Activated CD4-positive, alpha-beta T cell treated with anti-CD3 and anti-CD28 coated beads, Interleukin-2, Interleukin-4, amounts not matched to agents 100 ng/mL and 50 ng/mL, durations not matched to agents 16 hours and 8 hours (primary cell): ENCODE measurements at regions not wholly inside any gene's neighbourhood (a gene's known extent, or its start where the extent isn't known, plus 50 kb on each side); places are given as distances from the start of the nearest gene placed in this dataset.

Source experiments
- DNase-seq: peaks from one replicate; pipeline ENCODE4 v3.0.0-alpha.2; 2020; ENCODE audit warnings: low spot score

DNA sequence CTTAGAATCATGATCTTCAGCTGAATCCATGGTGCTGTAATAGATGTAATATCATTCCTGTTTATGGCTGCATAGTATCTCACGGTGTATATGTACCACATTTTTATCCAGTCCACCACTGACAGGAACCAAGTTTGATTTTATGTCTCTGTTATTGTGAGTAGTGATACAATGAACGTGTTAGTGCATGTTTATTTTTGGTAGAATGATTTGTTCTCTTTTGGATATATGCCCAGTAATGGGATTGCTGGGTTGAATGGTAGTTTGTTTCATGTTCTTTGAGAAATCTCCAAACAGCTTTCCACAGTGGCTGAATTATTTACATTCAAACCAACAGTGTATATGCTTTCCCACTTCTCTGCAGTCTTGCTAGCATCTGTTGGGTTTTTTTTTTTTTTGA is 175.1 kb upstream of the CDH10 start:
- no peak for DNase-seq

DNA sequence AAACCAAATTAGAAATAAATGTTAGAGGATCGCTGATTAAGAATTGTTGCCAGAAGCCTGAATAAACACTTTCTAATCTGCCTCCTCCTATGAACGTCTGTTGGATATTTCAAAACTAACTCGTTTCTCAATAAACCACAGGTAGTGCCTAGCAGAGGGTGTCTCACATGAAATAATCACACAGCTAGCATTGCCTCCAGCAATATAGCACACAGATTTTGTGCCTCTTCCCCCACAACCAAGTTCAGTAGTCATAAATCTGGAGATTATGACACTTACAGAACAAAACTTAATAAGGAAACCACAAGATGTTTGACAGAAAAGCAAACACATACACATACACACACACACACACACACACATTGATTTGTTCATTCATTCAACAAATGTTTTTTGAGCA is 173.2 kb upstream of the CDH10 start:
- DNase-seq, result no peak

DNA sequence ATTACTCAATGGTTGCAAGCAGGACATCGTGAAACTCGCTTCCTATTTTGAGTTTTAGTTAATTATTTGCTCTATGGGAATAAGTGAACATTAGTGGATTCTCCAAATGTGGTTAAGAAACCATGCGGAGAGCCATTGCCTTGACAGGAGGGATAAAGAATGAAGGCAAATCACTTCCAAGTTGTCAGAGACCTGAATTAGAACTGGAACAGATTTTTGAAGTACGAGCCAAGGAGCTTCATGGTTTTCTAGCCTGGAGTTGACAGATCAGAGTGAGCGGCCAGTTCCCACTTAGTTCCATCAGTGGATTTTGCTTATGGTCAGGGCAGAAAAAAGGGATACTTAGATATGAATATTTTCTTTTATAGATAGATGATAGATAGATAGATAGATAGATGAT is 171.4 kb upstream of the CDH10 start:
- DNase-seq, result no peak

DNA sequence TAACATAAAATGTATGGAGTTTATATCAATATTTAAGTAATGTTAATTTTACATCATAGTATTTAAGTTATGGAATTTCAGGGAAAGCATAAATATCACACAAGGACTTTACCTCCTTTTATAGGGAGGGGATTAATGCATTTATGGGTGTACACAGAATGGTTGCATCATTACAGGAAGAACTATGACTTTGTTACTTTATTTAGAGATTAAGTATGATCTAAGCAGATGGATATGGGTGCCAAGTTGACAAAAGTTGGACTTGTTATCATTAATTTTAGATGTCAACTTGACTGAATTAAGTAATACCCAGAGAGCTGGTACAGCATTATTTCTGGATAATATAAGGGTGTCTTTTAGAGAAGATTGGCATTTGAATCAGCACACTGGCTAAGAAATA is 160.5 kb upstream of the CDH10 start:
- no peak for DNase-seq

DNA sequence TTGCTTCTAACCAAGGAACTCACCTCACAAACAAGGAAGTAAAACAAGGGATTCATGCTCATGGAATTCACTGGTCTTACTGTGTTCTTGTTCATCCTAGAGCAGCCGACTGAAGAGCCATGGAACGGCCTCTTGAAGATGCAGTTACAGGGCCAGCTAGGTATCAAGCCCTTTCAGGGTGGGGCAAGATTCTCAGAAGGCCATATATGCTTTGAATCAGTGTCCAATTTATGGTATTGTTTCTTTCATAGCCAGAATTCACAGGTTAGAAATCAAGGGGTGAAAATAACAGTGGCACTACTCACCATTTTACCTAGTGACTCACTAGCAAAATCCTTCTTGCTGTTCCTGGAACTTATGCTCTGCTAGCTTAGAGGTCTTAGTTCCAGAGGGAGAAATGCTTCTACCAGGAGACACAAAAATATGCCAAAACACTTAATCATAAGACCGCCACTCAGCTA is 159.5 kb upstream of the CDH10 start:
- DNase-seq, result no peak

DNA sequence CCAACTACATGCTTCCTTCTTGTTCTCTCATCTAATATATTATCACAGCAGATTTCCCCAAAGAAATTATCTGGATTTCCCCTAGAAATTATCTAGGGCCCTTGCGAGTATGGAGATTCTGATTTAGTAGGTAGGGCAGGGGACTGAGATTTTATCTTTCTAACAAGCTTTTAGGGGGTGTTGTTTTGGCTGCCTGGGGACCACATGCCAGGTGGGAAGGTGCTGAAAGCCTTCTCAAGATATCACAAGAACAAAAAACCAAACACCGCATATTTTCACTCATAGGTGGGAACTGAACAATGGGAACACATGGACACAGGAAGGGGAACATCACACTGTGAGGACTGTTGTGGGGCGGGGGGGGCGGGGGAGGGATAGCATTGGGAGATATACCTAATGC is 146.5 kb upstream of the CDH10 start:
- no peak for DNase-seq

DNA sequence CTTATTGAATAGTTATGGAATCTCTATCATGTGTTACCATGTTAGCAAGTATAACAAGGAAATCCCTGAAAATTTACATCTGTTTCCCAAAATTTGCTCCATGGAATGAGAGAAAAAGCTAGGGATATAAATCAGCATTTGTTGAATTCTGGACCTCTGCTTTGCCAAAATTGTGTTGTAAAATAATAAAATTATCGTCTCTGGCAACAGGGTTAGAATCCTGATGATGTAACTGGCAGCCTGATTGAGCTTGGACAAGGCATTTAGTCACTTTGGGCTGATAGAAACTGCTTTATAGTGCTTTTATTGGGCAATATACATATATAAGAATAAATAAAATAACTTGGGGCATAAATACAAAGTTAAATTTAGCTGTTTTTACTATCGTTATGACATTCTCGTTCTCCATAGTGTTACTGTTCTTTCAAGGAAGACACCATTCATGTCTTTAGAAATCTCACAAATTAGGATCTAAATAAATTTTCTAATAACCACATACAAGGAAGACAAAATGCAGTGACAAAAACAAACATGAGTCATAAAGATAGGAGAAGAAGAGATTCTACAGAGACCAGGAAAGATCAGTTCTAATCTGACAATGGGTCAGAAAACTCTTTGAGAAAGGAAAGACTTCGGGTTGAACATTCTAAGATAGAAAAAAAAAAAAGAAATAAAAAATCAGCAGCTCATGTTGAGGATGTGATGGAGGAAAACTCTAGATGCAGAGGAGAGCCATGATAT is 145.0 kb upstream of the CDH10 start:
- no peak for DNase-seq

DNA sequence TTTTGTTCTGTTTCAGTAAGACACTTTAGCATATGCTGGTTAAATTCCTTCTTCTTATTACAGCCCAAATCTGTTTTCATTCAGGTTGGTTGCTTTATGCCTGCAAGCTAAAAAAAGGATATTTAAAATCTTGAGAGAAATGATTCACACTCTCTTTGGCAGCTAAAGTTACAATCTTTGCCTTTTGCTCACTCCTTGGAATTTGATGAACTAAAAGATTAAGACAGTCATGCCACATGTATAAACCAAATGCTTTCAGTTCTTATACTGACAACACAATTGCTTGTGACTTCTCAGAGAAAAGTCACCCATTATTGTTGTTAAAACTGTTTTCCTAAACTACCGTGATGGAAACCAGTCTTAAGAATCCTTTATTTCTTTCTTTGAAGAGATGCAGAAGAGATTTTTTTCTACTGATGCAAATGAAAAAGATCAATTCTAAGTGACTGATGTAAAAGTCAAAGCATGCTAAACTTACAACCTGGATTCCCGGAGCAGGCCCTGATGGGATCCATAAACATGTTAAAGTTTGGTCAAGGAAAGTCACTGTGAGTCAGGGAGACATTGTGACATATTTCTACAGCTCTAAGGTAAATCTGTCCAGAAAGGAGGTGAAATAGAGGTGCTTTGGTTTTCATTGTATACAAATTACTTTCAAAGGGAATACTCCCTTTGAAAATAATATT is 144.2 kb upstream of the CDH10 start:
- no peak for DNase-seq

DNA sequence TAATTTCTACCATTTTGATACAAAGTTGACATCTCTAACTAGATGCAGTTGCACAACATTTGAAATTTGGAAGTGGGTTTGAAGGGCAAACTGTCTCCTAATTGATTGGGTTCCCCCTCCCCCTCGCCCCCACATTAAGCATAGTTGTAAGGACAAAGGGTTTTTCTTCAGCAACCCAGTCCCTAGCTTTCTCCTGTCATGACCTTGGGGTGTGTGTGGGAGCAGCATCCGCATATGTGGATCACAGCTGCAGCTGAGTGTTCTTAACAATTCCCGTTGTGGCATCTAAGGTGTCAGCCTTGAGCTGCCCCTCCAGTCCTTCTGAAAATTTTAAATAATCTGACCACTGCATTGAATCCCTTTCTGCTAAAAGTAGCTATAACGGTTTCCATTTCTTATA is 141.3 kb upstream of the CDH10 start:
- DNase-seq, result no peak

DNA sequence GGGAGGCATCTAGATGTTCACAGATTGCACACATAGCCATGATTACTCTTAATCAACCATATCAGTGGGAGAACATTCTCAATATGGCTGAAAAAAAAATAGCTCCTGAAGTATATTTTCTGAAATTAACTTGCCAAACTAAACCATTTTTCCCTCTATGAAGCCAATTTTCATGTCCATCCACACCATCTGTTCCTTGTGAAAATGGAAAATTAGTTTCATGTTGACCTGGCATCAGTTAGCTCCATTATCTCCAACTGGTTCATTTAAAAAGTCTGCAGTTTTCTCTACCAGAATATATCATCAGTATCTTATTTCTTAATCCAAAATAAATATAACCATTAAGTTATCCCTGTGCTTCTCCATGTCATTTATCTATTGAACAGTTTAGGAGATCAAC is 138.8 kb upstream of the CDH10 start:
- no peak for DNase-seq

DNA sequence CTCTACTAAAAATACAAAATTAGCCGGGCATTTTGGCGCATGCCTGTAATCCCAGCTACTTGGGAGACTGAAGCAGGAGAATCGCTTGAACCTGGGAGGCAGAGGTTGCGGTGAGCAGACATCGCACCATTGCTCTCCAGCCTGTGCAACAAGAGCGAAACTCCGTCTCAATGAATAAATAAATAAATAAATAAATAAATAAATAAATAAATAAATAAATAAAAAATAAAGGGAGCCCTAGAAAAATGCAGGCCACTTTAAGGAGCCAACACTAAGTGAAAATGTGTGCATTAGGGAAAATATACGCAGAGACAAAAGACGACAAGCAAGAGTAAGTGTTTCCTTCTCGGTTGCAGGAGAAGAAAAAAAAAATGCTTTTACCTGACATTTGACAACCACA is 132.6 kb upstream of the CDH10 start:
- no peak for DNase-seq

DNA sequence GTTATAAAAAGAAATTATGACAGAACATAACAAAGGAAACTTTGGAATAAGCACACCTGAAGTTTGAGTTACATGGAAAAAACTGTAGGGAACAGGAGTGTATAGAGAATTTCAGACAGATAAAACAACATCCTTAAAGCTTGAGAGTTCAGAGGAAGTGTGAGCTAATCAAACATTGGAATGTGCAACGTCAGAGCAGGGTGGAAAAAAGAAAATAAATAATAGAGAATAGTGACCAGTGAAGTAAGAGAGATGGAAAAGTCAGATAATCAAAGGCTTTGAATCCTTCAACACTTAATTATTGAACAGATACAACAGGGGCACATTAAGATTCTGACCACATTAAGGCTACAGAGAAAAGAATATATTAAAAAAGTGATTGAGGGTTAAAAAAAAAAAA is 128.5 kb upstream of the CDH10 start:
- no peak for DNase-seq

DNA sequence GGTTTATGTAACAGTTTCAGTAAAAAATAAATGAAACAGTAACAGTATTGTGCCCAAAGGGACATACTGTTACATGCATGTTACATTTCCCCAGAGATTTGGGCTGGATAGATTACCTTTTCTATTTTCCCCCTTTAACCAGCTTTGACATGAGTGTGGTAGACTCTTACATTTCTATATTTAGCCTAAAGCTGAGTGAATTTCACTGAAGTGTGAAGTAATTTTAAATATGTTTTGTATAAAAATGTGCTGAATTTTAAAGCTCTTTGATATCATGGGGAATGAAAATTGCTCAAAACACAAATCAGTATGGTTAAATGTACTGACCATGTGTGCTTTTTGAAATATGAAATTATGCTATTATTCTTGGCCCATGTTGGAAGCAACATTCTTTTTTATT is 122.3 kb upstream of the CDH10 start:
- DNase-seq, result no peak

DNA sequence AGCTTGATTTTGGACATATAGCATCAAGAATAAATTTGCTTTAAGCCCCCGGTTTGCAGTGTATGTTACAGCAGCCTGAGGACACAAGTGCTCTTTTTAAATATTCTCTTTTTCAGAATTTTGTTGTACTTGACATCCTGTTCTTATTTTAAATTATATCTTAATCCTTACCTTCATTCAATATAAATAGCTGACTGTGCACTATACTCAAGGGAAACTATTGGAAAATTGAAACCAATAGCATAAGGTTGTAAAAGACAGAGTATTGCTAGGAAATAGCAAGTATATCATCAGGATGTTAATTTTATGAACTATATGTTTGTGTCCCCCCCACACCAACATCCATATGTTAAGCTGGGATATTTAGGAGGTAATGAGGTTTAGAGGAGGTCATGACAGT is 120.4 kb upstream of the CDH10 start:
- DNase-seq, result no peak

DNA sequence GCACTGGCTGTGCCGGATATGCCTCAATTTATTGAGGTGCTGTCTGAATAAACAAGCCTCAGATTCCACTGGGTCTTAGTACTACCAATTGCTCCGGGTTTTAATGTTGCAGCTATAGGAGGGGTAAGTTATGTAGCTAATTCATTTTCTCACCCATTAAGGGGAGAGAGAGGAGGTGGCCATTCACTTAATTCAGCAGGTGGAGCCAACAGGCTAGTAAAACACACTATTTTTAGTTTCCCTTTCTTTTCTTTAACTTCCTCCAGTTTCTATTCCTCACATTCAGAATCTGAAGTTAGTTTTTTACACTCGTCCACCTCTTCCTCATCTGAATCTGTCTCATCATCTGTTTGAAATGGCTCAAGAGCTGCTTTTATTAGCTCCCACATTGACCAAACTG is 105.6 kb upstream of the CDH10 start:
- no peak for DNase-seq

DNA sequence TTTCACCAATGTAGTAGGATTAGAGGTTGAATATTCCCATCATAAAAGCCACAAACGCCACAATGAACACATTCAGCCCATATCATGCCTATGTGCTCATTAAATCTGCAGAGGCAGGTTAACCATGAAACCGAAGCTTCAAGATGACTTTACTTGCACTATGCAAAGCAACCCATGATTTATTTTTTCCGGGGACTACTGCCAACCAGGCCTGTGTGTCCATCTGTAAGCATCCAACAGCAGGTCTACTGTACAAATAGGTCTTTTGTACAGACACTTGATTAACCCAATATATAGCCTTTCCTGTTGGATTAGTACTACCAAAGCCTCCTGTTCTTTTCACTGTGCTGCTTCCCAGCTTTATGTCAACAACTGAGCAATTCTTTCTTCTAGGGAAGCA is 104.9 kb upstream of the CDH10 start:
- DNase-seq, result no peak

DNA sequence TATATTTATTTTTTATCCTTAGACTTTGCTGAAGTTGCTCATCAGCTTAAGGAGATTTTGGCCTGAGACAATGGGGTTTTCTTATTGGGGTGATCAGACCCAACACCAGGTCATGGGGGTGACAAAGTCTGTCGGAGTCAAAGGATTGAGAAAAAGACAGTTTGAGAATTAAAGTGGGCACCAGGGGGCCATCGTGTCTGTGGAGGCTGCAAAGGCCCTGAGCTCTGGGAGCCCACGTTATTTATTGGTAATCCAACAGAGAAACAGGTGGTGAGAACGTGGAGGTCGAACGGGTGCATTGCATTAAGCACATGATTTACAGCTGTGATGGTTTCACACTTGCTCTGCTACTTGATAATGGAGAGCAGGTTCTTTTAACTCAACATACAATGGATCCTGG is 102.5 kb upstream of the CDH10 start:
- no peak for DNase-seq

DNA sequence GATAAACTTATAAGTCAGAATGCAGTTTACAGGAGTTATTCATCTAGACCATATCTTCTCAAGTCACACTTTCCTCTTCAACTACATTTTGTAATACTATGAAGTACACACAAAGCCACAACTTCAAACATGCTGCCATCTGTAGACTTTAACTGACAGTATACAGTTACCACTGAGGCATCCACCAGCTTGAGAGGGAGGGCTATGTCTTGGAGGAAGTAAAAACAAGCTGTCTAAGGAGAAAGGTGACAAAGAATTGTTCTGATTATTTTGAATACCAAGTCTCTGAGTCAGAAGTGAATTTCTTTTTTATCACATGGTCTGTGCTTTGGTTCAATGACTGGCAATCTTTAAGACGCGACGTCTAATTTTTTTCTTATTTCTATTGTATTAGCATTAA is 97.6 kb upstream of the CDH10 start:
- DNase-seq, result no peak

DNA sequence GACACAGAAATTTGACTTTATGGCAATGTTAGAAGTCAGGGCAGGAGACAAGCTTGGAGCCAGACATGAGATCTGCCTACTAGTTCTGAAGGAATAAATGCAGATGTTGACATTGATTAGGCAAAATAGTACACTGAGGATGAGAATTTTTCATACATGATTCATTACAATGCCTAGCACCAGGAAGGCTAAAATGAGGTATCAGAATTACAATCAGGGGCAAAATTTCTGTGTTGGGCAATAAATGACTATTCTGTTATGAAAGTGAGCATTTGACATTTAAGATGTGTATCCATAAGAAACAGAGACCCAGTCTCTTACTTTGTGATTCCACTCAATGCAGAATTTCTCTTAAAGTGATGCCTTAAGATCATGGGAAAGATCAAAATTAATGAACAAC is 92.4 kb upstream of the CDH10 start:
- DNase-seq, result no peak

DNA sequence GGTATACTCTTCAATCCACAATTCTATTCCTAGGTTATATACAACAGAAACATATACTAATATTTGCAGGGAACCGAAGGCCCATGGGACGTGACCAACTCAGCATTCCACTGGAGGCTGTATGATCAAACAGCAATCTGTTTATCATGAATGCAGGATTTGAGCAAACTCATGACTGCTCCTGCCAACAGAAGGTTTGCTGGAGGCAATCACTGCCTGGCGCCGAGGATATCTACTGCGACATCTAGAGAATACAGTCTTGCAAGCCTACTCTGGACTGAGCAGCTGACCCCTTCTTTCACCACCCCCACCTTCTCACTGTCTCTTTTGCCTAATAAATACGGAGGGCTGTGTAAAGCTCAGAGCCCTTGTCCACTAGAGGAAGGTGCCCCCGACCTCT is 90.5 kb upstream of the CDH10 start:
- DNase-seq, result no peak

DNA sequence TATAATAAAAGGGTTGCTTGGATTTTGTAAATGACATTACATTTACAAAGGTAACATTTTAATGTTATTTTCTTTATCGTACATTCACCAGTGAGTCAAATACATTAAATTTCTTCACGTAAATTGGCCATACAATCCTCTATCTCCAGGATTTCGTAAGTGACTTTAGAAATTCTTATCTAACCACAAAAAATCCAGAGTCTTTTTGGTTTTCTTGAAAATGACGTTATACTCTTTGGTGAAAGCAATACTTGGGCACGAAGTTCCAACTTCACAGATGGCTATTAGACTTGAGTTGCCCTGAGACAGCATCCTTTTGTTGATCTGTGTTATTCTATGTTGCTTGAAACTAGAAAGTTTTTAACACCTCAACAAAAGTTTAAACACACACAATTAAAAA is 87.4 kb upstream of the CDH10 start:
- DNase-seq, result no peak

DNA sequence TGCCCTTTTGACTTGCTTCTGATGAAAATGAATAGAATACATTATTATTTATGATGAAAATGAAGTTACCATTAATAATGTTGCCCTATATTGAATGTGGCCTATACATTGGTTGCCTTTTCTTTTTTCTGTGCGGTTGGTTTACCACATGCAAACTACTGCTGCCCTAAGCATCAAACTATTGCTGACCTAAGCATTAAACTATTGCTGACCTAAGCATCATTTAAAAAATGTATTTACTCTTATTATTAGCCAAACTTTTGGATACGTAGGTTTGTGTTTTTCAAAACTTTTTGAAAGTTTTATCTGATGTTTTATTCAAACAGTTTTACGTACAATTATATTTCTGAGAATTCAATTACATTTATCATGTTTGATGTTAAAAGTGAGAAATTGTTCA is 76.0 kb upstream of the CDH10 start:
- no peak for DNase-seq

DNA sequence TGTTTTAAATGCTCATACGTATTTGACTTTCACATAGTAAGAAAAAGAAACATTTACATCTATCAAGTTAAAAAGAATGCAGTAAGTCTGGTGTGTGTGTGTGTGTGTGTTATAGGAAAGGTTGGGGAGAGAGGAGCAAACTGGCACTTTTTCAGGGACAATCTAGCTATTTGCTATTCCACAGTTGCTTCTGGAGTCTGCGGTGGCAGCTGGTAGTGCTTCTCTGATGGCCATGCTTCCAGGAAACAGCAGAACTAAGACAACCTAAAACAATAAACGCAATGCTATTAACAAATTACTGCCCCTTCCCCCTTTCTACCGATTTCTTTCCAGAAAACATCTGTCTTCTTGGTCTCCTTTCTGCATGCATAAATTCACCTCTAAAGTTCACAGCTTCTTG is 70.0 kb upstream of the CDH10 start:
- no peak for DNase-seq

DNA sequence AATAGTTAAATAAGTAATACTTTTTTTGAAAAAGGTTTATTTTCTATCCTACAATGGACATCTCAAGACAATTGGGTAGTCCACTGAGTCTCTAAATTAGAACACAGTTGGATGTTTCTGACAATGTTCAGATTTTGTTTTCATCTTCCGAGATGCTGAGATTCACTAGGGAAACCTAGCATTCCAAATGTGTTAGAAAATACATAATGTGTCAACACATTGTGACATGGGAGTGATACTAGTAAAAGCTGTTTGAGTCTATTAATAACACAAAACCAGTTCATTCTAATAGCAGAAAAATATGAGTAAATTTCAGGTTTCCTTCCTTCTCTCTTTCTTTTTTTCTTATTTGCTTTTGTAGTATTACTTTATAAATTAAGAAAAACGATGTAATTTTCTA is 68.2 kb upstream of the CDH10 start:
- DNase-seq, result no peak
